GM19238 (cell line): ENCODE measurements at regions not wholly inside any gene's neighbourhood (a gene's known extent, or its start where the extent isn't known, plus 50 kb on each side); places are given as distances from the start of the nearest gene placed in this dataset.

Experiments
- DNase-seq: peaks from one replicate; pipeline ENCODE4 v3.0.0; 2011; ENCODE audit warnings: low spot score; ENCODE audit not compliant: insufficient read length

DNA sequence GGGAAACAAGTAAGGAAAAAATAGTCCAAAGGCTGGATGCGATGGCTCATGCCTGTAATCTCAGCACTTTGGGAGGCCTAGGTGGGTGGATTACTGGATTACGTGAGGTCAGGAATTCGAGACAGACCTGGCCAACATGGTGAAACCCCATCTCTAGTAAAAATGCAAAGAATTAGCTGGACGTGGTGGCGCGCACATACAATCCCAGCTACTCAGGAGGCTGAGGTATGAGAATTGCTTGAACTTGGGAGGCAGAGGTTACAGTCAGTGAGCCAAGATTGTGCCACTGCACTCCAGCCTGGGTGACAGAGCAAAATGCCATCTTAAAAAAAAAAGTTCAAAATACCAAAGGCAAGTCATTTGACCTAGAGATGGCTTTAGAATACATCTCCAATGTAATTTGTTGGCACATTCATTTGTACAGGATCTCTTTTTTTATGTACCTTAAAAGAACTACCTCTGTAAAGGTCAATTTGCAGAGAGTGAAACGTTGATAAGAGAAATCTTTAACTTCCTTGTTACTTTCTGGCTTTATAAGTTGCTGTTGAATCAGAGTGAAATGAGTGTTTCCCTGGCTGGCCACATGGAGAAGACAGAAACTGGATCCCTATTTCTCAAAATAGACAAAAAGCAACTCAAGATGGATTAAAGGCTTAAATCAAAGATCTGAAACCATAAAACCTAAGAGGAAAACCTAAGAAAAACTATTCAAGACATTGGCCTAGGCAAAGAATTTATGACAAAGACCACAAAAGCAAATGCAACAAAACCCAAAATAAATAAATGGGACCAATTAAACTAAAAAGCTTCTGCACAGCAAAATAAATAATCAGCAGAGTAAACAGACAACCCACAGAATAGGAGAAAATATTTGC, 260.7 kb downstream of the KLF6 start:
- DNase-seq: no peak

GRCh38 chr10:3523309-3524050, 261.5 kb downstream of the KLF6 start:
- DNase-seq: no peak

GRCh38 chr10:3516923-3517255, 268.1 kb downstream of the KLF6 start:
- DNase-seq: no peak

DNA sequence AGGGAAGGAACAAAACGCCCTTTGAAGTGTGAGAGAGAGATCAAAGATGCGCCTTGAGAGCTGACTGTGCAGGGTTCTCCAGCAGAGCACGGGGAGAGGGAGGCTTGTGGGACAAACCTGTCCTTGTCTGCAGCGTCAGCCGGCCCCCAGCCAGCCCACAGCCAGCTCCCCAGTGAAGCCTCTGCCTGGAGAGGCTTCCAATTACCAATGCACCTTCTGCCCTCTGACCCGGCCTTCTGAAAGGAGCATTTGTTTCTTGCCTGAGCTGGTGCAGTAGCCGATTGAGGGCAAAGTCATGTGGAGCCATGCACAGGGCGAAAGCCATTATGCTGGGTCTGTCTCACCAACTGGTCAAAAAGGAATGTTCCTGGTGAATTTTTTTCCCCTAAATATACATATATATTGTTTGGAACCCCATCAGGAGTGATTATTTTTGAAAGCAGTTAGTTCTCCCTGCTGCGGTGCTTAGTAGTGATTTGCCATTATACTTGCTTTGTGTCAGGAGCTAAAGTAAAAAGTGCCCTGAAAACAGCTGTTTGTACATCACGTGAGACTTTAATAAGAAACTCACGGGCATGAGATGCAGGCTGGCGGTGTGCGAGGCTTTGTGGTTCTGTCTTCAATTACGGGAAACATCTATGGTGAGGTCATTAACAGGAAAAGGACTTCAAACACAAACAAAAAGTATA, 268.6 kb downstream of the KLF6 start:
- no peak for DNase-seq

- no peak for DNase-seq
Measured at GRCh38 chr10:3514691-3515090, 270.3 kb downstream of the KLF6 start.

- no peak for DNase-seq
Measured at GRCh38 chr10:3512263-3512662, 272.7 kb downstream of the KLF6 start.

- DNase-seq: no peak
Measured at GRCh38 chr10:3511483-3511882, 273.5 kb downstream of the KLF6 start.

GRCh38 chr10:3510741-3511140, 274.3 kb downstream of the KLF6 start:
- no peak for DNase-seq

GRCh38 chr10:3509355-3509754, 275.7 kb downstream of the KLF6 start:
- DNase-seq: no peak

- no peak for DNase-seq
Measured at GRCh38 chr10:3503299-3503698, 281.7 kb downstream of the KLF6 start.

GRCh38 chr10:3502673-3503072, 282.3 kb downstream of the KLF6 start:
- no peak for DNase-seq

DNA sequence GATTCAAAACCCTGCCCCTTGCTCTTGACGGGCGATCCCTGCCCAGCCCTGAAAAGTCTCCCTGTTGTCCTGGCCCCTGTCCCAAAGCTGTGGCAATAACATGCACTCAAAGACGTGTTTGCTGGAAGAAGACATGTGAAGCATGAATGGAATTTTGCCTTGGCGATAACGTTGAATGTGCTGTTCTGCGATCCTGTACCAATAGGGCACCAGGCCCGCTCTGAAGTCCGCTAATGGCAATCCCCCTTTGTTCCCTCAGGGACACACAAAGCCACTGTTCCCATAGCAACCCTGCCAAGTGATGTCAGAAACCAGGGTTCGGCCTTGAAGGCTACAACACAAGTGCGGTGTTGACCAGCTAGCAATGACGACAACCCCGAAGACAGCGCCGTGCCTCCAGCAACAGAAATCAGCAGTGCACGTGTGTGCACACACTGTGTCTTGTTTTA, 284.6 kb downstream of the KLF6 start:
- DNase-seq: no peak

DNA sequence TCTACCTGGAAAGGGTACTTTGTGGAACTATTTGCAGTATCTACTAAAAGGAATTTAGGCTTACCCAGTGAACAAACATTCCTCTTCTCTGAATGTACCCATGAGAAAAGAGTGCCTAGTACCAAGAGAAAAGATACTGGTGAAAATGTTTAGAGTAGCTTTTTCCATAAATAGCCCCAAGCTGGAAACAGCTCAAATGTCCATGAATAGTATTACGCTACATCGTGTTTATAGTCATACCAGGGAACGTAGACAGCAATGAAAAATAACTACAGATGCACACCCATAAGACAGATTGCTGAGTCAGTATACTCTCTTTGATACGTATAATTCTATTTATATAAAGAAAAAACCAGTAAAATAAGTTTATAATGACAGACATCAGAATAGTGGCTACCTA, 285.9 kb downstream of the KLF6 start:
- DNase-seq: no peak

- no peak for DNase-seq
Measured at GRCh38 chr10:3497581-3497980, 287.4 kb downstream of the KLF6 start.

DNA sequence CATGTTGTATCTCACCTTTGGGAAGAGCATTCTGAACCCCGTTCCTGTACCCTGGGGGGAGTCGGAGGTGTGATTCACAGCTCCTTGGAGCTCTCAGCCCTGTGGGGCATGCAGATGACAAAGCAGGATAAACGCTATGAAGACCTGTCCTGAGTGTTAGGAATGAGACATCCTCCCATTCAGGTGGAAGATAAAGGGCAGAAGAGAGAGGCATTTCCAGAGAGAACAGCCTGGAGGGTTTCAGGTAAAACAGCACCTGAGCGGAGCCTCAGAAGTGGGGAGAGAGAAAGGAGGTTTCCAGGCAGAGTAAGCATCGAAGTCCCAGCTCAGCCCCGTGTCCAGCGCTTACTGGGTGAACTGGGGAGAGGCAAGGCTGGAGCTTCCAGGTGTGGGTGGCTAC, 288.9 kb downstream of the KLF6 start:
- DNase-seq: no peak

DNA sequence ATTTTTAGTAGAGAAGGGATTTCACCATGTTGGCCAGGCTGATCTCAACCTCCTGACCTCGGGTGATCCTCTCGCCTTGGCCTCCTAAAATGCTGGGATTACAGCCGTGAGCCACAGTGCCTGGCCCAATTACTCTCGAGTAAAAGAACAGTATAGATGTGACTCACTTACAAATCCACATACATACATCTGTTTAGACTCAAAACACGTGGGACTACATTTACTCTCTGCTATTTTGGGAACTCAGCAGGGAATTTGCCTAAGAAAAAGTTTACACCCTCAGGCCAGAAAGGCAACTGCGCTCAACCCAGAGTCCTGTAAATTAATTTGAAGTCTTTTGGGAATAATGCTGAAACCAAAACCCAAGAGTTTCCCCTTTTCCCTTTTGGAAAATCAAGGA, 289.7 kb downstream of the KLF6 start:
- no peak for DNase-seq

DNA sequence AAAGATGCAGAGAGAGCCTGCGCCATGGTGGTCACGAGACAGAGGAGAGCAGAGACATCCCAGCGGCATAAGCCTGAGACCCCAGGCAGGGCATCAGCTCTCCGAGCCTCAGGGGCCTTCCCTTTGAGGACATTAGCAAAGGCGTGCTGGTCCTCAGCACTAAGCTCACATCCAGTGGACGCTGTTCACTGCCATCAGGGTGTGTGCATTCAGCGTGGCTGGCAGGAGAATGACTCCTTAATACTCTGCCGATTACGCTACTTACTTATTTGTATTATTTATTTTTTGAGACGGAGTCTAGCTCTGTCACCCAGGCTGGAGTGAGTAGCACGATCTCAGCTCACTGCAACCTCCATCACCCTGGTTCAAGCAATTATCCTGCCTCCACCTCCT, 290.2 kb downstream of the KLF6 start:
- no peak for DNase-seq

DNA sequence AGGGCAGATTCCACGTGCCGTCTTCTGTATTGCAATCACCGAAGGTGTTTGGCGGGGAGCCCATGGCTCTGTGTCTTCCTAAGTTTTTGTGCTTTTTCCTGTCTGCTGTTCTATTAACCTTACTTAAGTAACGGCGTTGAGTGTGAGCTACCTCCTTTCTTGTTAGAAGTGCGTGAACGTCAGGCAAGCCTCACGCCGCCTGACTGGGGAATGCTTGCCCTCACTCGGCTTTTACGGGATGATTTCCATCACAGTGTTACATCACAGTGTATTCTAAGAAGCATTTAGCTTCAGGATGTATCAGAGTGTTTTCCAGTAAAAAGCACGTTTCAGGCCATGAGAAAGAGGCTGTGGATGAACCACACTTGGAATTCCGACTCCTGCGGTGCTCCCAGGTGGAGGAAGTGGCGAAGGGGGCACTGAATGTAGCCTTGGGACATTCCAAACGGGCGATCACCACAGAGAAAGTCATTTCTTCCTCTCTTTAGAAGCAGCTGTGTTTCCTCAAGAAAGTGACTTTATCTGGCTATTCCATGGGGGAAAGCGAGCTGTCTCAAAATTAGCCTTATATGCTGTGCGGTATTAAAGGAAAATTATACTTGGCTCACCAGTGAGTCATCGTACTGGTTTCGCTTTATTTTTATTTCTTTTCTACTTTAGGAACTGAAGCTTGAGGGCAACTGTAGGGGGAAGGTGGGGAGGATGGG, 290.7 kb downstream of the KLF6 start:
- DNase-seq: no peak

DNA sequence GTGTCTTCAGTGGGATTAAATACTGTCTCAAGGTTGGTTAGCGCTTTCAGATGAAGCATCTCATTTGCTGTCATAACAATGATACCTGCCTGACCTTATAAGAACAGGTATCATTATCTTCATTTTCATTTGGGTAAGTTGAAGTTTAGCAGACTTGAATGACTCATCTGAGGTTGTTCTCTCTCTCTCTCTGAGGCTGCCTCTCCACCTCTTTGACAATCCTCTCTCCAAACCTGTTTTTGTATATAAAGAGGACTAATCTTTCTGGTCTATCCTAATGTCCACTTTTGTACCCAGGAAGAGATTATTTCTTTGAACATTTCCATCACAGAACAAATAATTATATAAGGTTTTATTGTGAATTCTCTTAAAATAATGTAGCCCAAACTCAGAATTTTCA, 291.4 kb downstream of the KLF6 start:
- no peak for DNase-seq

DNA sequence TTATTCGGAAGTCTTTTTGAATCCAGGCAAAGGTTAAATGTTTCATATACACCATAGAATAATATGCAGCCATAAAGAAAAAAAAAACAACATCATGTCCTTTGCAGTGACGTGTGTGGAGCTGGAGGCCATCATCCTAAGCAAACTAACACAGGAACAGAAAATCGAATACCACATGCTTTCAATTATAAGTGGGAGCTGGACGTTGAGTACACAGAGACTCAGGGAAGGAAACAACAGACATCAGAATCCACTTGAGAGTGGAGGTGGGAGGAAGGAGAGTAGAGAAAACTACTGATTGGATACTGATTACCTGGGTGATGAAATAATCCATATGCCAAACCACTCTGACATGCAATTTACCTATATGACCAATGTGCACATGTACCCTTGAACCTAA, 293.4 kb downstream of the KLF6 start:
- no peak for DNase-seq

GRCh38 chr10:3487228-3487627, 297.8 kb downstream of the KLF6 start:
- DNase-seq: no peak
